HEK293 (cell line): ENCODE measurements at regions not wholly inside any gene's neighbourhood (a gene's known extent, or its start where the extent isn't known, plus 50 kb on each side); places are given as distances from the start of the nearest gene placed in this dataset.

Experiments
- ZNF19 ChIP-seq: fragments of 450-650 bp; formaldehyde crosslinking; IDR thresholded peaks from 2 replicates; pipeline ENCODE4; 2016; ENCODE audit warnings: missing biosample characterization, missing genetic modification characterization, low read depth
- ZNF202 ChIP-seq: fragments of 450-650 bp; formaldehyde crosslinking; IDR thresholded peaks from 2 replicates; pipeline ENCODE4 v1.5.1; 2016; ENCODE audit warnings: missing biosample characterization, missing genetic modification characterization, borderline replicate concordance
- ZNF629 ChIP-seq: fragments of 450-650 bp; formaldehyde crosslinking; IDR thresholded peaks from 2 replicates; pipeline ENCODE4 v1.5.1; 2017; ENCODE audit warnings: missing biosample characterization, missing genetic modification characterization
- TF ChIP-seq, protein P1 (sequence below): fragments of 450-650 bp; formaldehyde crosslinking; IDR thresholded peaks from 2 replicates; pipeline ENCODE4 v1.5.1; 2016; ENCODE audit warnings: missing biosample characterization, missing genetic modification characterization
- TF ChIP-seq, protein P2 (sequence below): fragments of 450-650 bp; formaldehyde crosslinking; IDR thresholded peaks from 2 replicates; pipeline ENCODE4 v1.5.1; 2016; ENCODE audit warnings: missing biosample characterization, missing genetic modification characterization

DNA sequence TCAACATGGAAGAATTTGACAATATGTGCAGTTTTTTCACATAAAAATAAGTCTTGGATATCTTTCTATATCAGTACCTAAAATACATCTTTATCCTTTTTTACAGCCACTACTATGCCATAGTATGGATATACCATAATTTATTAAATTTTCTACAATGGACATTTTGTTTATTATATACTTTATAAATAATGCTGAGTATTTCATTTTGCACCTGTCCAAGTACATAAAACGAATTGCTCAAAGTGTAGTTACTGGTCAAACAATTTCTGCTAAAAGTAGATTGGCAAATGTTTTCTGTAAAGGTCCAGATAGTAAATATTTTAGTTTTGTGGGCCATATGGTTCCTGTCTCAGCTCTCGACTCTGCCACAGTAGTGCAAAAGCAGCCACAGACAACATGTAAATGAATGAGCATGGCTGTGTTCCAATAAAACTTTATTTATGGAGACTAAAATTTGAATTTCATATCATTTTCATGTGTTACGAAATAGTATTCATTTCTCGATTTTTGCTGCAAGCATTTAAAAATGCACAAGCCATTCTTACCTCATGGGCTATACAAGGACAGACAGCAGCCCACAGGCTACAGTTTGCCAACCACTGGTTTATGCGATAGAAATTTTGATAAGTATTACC, 96.9 kb upstream of the STEAP1B start:
- TF ChIP-seq, protein P1, sequence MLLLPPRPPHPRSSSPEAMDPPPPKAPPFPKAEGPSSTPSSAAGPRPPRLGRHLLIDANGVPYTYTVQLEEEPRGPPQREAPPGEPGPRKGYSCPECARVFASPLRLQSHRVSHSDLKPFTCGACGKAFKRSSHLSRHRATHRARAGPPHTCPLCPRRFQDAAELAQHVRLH, result no peak
- no peak for TF ChIP-seq ZNF19 (tag by site-specific recombination)
- TF ChIP-seq, protein P2, sequence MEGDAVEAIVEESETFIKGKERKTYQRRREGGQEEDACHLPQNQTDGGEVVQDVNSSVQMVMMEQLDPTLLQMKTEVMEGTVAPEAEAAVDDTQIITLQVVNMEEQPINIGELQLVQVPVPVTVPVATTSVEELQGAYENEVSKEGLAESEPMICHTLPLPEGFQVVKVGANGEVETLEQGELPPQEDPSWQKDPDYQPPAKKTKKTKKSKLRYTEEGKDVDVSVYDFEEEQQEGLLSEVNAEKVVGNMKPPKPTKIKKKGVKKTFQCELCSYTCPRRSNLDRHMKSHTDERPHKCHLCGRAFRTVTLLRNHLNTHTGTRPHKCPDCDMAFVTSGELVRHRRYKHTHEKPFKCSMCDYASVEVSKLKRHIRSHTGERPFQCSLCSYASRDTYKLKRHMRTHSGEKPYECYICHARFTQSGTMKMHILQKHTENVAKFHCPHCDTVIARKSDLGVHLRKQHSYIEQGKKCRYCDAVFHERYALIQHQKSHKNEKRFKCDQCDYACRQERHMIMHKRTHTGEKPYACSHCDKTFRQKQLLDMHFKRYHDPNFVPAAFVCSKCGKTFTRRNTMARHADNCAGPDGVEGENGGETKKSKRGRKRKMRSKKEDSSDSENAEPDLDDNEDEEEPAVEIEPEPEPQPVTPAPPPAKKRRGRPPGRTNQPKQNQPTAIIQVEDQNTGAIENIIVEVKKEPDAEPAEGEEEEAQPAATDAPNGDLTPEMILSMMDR (tag by site-specific recombination), result no peak
- TF ChIP-seq ZNF202 (tag by site-specific recombination), result no peak
- TF ChIP-seq ZNF629, result no peak
